Mesenchymal stem cell (in vitro differentiated cells and primary cell): ENCODE measurements at regions not wholly inside any gene's neighbourhood (a gene's known extent, or its start where the extent isn't known, plus 50 kb on each side); places are given as distances from the start of the nearest gene placed in this dataset.

Experiments
- DNase-seq: peaks from one replicate; pipeline ENCODE4 v3.0.0-alpha.2; 2013
- H2AFZ ChIP-seq: one replicate; pipeline ENCODE4 v1.6.1; 2013; ENCODE audit warnings: low read depth, mild to moderate bottlenecking, control low read depth, inconsistent platforms, low read length, moderate library complexity
- H2AK5ac ChIP-seq: 2 replicates; pipeline ENCODE4 v1.6.1; 2013; ENCODE audit warnings: low read length, moderate library complexity, mild to moderate bottlenecking, inconsistent platforms; ENCODE audit not compliant: severe bottlenecking
- H2BK120ac ChIP-seq: one replicate; pipeline ENCODE4 v1.6.1; 2013; ENCODE audit warnings: low read depth, mild to moderate bottlenecking, inconsistent platforms, low read length, moderate library complexity
- H2BK12ac ChIP-seq, 2 experiments: one replicate each; pipeline ENCODE4 v1.6.1; 2013; ENCODE audit warnings: inconsistent platforms in 2 of 2, low read length in 2 of 2, mild to moderate bottlenecking in 2 of 2, moderate library complexity in 2 of 2, control low read depth in 1 of 2
- H2BK15ac ChIP-seq: one replicate; pipeline ENCODE4 v1.6.1; 2013; ENCODE audit warnings: mild to moderate bottlenecking, low read depth, inconsistent platforms; ENCODE audit not compliant: poor library complexity, severe bottlenecking
- H2BK5ac ChIP-seq: 2 replicates; pipeline ENCODE4 v1.6.1; 2013; ENCODE audit warnings: low read depth, mild to moderate bottlenecking, low read length, control low read depth, inconsistent platforms; ENCODE audit not compliant: poor library complexity, severe bottlenecking
- H3K14ac ChIP-seq, 2 experiments: one replicate each; pipeline ENCODE4 v1.6.1; 2013; ENCODE audit warnings: inconsistent platforms in 2 of 2, low read length in 2 of 2, control low read depth in 1 of 2, mild to moderate bottlenecking in 1 of 2, moderate library complexity in 1 of 2
- H3K18ac ChIP-seq, 2 experiments: one replicate each; pipeline ENCODE4 v1.6.1; 2013; ENCODE audit warnings: inconsistent platforms in 2 of 2, low read length in 2 of 2, control low read depth in 1 of 2, low read depth in 1 of 2, mild to moderate bottlenecking in 1 of 2
- H3K23ac ChIP-seq, 2 experiments: one replicate each; pipeline ENCODE4 v1.6.1; 2013; ENCODE audit warnings: inconsistent platforms in 2 of 2, low read length in 2 of 2, mild to moderate bottlenecking in 2 of 2, moderate library complexity in 2 of 2, control low read depth in 1 of 2
- H3K27ac ChIP-seq: 2 replicates; pipeline ENCODE4 v1.5.1; 2013; ENCODE audit warnings: mild to moderate bottlenecking, moderate library complexity, low read length, control low read depth, inconsistent platforms; ENCODE audit not compliant: poor library complexity, severe bottlenecking
- H3K27me3 ChIP-seq, 2 experiments: 2 replicates each; pipeline versions ENCODE4 v1.6.1 to v1.7.0; 2013; ENCODE audit warnings: low read length in 2 of 2, mild to moderate bottlenecking in 2 of 2, moderate library complexity in 2 of 2, control low read depth in 1 of 2, inconsistent platforms in 1 of 2; ENCODE audit not compliant: control insufficient read depth in 1 of 2, insufficient read depth in 1 of 2
- H3K36me3 ChIP-seq, 2 experiments: 2 replicates each; pipeline versions ENCODE4 v1.6.1 to v1.7.0; 2013; ENCODE audit warnings: low read length in 2 of 2, control low read depth in 1 of 2, inconsistent platforms in 1 of 2, low read depth in 1 of 2, mild to moderate bottlenecking in 1 of 2; ENCODE audit not compliant: insufficient read depth in 2 of 2, control insufficient read depth in 1 of 2
- H3K4ac ChIP-seq, 2 experiments: one replicate each; pipeline ENCODE4 v1.6.1; 2013; ENCODE audit warnings: inconsistent platforms in 2 of 2, low read length in 2 of 2, mild to moderate bottlenecking in 2 of 2, moderate library complexity in 2 of 2, control low read depth in 1 of 2, low read depth in 1 of 2
- H3K4me1 ChIP-seq: 2 replicates; pipeline ENCODE4 v1.6.1; 2013; ENCODE audit warnings: low read depth, low read length, control low read depth; ENCODE audit not compliant: control insufficient read depth, insufficient read depth
- H3K4me2 ChIP-seq: 2 replicates; pipeline ENCODE4 v1.6.1; 2013; ENCODE audit warnings: low read length, mild to moderate bottlenecking, inconsistent platforms; ENCODE audit not compliant: poor library complexity, severe bottlenecking
- H3K4me3 ChIP-seq, 2 experiments: 2 replicates each; pipeline versions ENCODE4 v1.5.1 to v1.7.0; 2013; ENCODE audit warnings: low read length in 2 of 2, mild to moderate bottlenecking in 2 of 2, control low read depth in 1 of 2, low read depth in 1 of 2; ENCODE audit not compliant: insufficient read depth in 1 of 2
- H3K79me1 ChIP-seq: replicated peaks from 2 replicates; pipeline ENCODE4 v1.6.1; 2013; ENCODE audit warnings: mild to moderate bottlenecking, control low read depth, low read length, inconsistent platforms; ENCODE audit not compliant: poor library complexity, severe bottlenecking
- H3K9ac ChIP-seq: 2 replicates; pipeline ENCODE4 v1.7.0; 2013; ENCODE audit warnings: mild to moderate bottlenecking, low read length, moderate library complexity
- H3K9me3 ChIP-seq: 2 replicates; pipeline ENCODE4 v1.7.0; 2013; ENCODE audit warnings: mild to moderate bottlenecking, low read length; ENCODE audit not compliant: control insufficient read depth
- H4K8ac ChIP-seq: one replicate; pipeline ENCODE4 v1.6.1; 2013; ENCODE audit warnings: inconsistent platforms, mild to moderate bottlenecking, low read length, moderate library complexity
- H4K91ac ChIP-seq: one replicate; pipeline ENCODE4 v1.6.1; 2013; ENCODE audit warnings: mild to moderate bottlenecking, low read length, inconsistent platforms
- WGBS: methylation state at CpG from one replicate; pipeline ENCODE4 v1.1.7; 2013; ENCODE audit warnings: mixed read lengths; 5-methylcytosine and 5-hydroxymethylcytosine counted together

GRCh38 chr10:10610171-10610570 is 407.5 kb upstream of the CELF2 start:
- Histone ChIP-seq H2BK12ac (no peak overlapping the region), H3K79me1 (no peaks in the 10 kb centered on the region), H2AFZ (no peak overlapping the region), H2BK15ac (no peak overlapping the region), H3K27ac (no peak overlapping the region), H2AK5ac (no peak overlapping the region), H3K36me3 (no peaks in the 10 kb centered on the region), H4K91ac (no peak overlapping the region), H3K4ac (no peak overlapping the region), H3K9ac (no peak overlapping the region), H3K23ac (no peak overlapping the region), H4K8ac (no peak overlapping the region), H3K4me1 (no peaks in the 10 kb centered on the region), H3K9me3 (no peaks in the 10 kb centered on the region), H2BK120ac (no peak overlapping the region), H3K4me3 (no peak overlapping the region), H3K27me3 (no peaks in the 10 kb centered on the region), H2BK5ac (no peak overlapping the region), H3K4me2 (no peak overlapping the region), H3K18ac (no peak overlapping the region), H3K14ac (no peak overlapping the region)
- DNase-seq = no peak
- no CpG with 5 or more reads among the region's 1 CpG for WGBS

GRCh38 chr10:10612151-10612550 is 405.5 kb upstream of the CELF2 start:
- H3K36me3 ChIP-seq = no peaks in the 10 kb centered on the region
- H2BK15ac ChIP-seq = no peak overlapping the region
- no peak overlapping the region for H4K8ac ChIP-seq
- no peak overlapping the region for H2BK12ac ChIP-seq
- no peaks in the 10 kb centered on the region for H3K79me1 ChIP-seq
- no peak overlapping the region for H2AK5ac ChIP-seq
- H2BK120ac ChIP-seq = no peak overlapping the region
- no peak overlapping the region for H3K4me2 ChIP-seq
- no peak overlapping the region for H2AFZ ChIP-seq
- no peak overlapping the region for H3K27ac ChIP-seq
- no peak overlapping the region for H3K18ac ChIP-seq
- H3K4ac ChIP-seq = no peak overlapping the region
- no peak overlapping the region for H3K14ac ChIP-seq
- no peak overlapping the region for H4K91ac ChIP-seq
- H2BK5ac ChIP-seq = no peak overlapping the region
- DNase-seq = no peak
- H3K9me3 ChIP-seq = no peaks in the 10 kb centered on the region
- no peak overlapping the region for H3K4me3 ChIP-seq
- H3K27me3 ChIP-seq = no peaks in the 10 kb centered on the region
- H3K4me1 ChIP-seq = no peaks in the 10 kb centered on the region
- H3K23ac ChIP-seq = no peak overlapping the region
- H3K9ac ChIP-seq = no peak overlapping the region
- WGBS = 100% methylated on average over 2 of the region's 3 CpGs

- Histone ChIP-seq H4K91ac (no peak overlapping the region), H3K4me2 (no peak overlapping the region), H3K18ac (no peak overlapping the region), H3K79me1 (no peaks in the 10 kb centered on the region), H3K4me3 (no peak overlapping the region), H3K4me1 (no peaks in the 10 kb centered on the region), H2AFZ (no peak overlapping the region), H2BK5ac (no peak overlapping the region), H3K27ac (no peak overlapping the region), H3K4ac (no peak overlapping the region), H3K27me3 (no peaks in the 10 kb centered on the region), H3K23ac (no peak overlapping the region), H2BK15ac (no peak overlapping the region), H3K9ac (no peak overlapping the region), H2BK120ac (no peak overlapping the region), H2BK12ac (no peak overlapping the region), H3K36me3 (no peaks in the 10 kb centered on the region), H3K14ac (no peak overlapping the region), H2AK5ac (no peak overlapping the region), H4K8ac (no peak overlapping the region), H3K9me3 (no peaks in the 10 kb centered on the region)
- DNase-seq = peak; percentile 11
- WGBS = 100% methylated on average over 1 of the region's 3 CpGs
These were observed 403.9 kb upstream of the CELF2 start for GRCh38 chr10:10613656-10614244.

GRCh38 chr10:10617686-10618085 is 400.0 kb upstream of the CELF2 start:
- no peaks in the 10 kb centered on the region for H3K4me1 ChIP-seq
- H4K91ac ChIP-seq = no peak overlapping the region
- H2AK5ac ChIP-seq = no peak overlapping the region

More at GRCh38 chr10:10617686-10618085, 400.0 kb upstream of the CELF2 start:
- no peak overlapping the region for H3K18ac ChIP-seq
- no peak overlapping the region for H2BK15ac ChIP-seq
- no peak for DNase-seq
- no peak overlapping the region for H2BK120ac ChIP-seq
- H3K27ac ChIP-seq = no peak overlapping the region
- no peak overlapping the region for H2BK12ac ChIP-seq
- no peak overlapping the region for H3K23ac ChIP-seq
- H2AFZ ChIP-seq = no peak overlapping the region
- H3K14ac ChIP-seq = no peak overlapping the region
- no peak overlapping the region for H2BK5ac ChIP-seq
- no peaks in the 10 kb centered on the region for H3K36me3 ChIP-seq
- no peak overlapping the region for H3K4me2 ChIP-seq
- WGBS = 84% methylated on average over 2 of the region's 2 CpGs
- no peaks in the 10 kb centered on the region for H3K9me3 ChIP-seq
- no peak overlapping the region for H3K4ac ChIP-seq
- no peak overlapping the region for H3K4me3 ChIP-seq
- H3K79me1 ChIP-seq = no peaks in the 10 kb centered on the region
- H4K8ac ChIP-seq = no peak overlapping the region
- no peaks in the 10 kb centered on the region for H3K27me3 ChIP-seq
- no peak overlapping the region for H3K9ac ChIP-seq
